ENCODE measurements at regions not wholly inside any gene's neighbourhood (a gene's known extent, or its start where the extent isn't known, plus 50 kb on each side); places are given as distances from the start of the nearest gene placed in this dataset.

DNA sequence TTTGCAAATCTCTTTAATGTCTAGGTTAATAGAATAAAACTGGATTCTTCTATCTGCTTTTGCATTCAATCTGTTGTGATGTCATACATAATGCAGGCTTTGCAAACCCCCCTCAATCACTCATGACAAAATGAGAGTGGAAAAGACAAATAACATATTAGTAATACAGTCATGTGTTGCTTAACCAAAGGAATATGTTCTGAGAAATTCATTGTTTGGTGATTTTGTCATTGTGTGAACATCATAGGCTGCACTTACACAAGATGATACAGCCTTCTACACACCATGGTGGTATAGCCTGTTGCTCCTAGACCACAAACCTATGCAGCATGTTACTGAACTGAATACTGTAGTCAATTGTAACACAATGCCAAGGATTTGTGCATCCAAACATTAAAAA, 87.3 kb upstream of the SEC61G start:
- Histone ChIP-seq H3K9me1 (ENCODE audit: control insufficient read depth, extremely low read depth, insufficient read depth, low read length) (no peaks in the 10 kb centered on the region), H3K79me2 (ENCODE audit: control insufficient read depth, insufficient read depth, low read length) (no peaks in the 10 kb centered on the region), H3K4me1 (ENCODE audit: control insufficient read depth, extremely low read depth, insufficient read depth, low read length) (peaks cover 12% of the 10 kb centered on the region), H3K9me3 (ENCODE audit: control insufficient read depth, low read depth, low read length) (no peaks in the 10 kb centered on the region), H2AFZ (ENCODE audit: control insufficient read depth, low read length) (no peak overlapping the region), H3K36me3 (ENCODE audit: control insufficient read depth in 2 of 2, extremely low read depth in 1 of 2, insufficient read depth in 2 of 2, low read length in 2 of 2) (no peaks in the 10 kb centered on the region), H3K9ac (ENCODE audit: control insufficient read depth, extremely low read depth, insufficient read depth, low read length) (no peak overlapping the region), H4K20me1 (ENCODE audit: control insufficient read depth, extremely low read depth, insufficient read depth, low read length) (no peaks in the 10 kb centered on the region), H3K4me2 (ENCODE audit: control insufficient read depth, extremely low read depth, insufficient read depth, low read depth, low read length) (no peak overlapping the region), H3K27me3 (ENCODE audit: control insufficient read depth, extremely low read depth, insufficient read depth, low read length) (no peaks in the 10 kb centered on the region), H3K27ac (ENCODE audit: control insufficient read depth, insufficient read depth, low read length) (no peak overlapping the region), H3K4me3 (ENCODE audit: control insufficient read depth in 2 of 3, extremely low read depth in 1 of 3, insufficient read depth in 2 of 3, low read depth in 1 of 3, low read length in 3 of 3) (no peak overlapping the region)
- no peak for DNase-seq (ENCODE audit: low read depth, low spot score)
- FAIRE-seq = no peak
- dilution Hi-C loops (cut with MboI; ENCODE audit: extremely low pct_ligation_motif_present, low sequenced_read_pairs) = no loop called here
- TF ChIP-seq EZH2 (IDR thresholded peaks at IDR 0.05; ENCODE audit: low read length) (no peak), CTCF (optimal IDR thresholded peaks at IDR 0.05 in 1 of 3, IDR thresholded peaks at IDR 0.05 in 1 of 3, conservative IDR thresholded peaks at IDR 0.05 in 1 of 3; ENCODE audit: extremely low read depth in 1 of 3, insufficient read depth in 2 of 3, low read length in 3 of 3) (no peak)

DNA sequence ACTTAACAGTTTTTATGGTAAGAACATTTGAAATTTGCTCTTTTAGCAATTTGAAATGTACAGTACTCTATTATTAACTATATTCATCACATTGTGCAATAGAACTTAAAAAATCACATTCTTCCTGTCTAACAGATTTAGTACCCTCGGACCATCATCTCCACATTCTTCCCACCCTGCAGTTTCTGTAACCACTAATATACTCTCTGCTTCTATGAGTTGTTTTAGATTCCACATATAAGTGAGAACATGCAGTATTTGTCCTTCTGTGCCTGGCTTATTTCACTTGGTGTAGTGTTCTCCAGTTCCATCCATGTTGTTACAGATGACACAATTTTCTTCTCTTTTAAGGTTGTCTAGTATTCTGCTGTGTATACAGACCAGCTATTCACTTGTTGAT, 88.9 kb upstream of the SEC61G start:
- H4K20me1 ChIP-seq (ENCODE audit: control insufficient read depth, extremely low read depth, insufficient read depth, low read length) = no peaks in the 10 kb centered on the region
- no peaks in the 10 kb centered on the region for H3K9me1 ChIP-seq (ENCODE audit: control insufficient read depth, extremely low read depth, insufficient read depth, low read length)
- no peak overlapping the region for H3K4me2 ChIP-seq (ENCODE audit: control insufficient read depth, extremely low read depth, insufficient read depth, low read depth, low read length)
- H2AFZ ChIP-seq (ENCODE audit: control insufficient read depth, low read length) = no peak overlapping the region
- no peak overlapping the region for H3K27ac ChIP-seq (ENCODE audit: control insufficient read depth, insufficient read depth, low read length)
- FAIRE-seq (no peak), DNase-seq (ENCODE audit: low read depth, low spot score) (no peak)
- no peak overlapping the region for H3K9ac ChIP-seq (ENCODE audit: control insufficient read depth, extremely low read depth, insufficient read depth, low read length)
- TF ChIP-seq CTCF (optimal IDR thresholded peaks at IDR 0.05 in 1 of 3, IDR thresholded peaks at IDR 0.05 in 1 of 3, conservative IDR thresholded peaks at IDR 0.05 in 1 of 3; ENCODE audit: extremely low read depth in 1 of 3, insufficient read depth in 2 of 3, low read length in 3 of 3) = no peak
- TF ChIP-seq EZH2 (IDR thresholded peaks at IDR 0.05; ENCODE audit: low read length) = no peak
- no peak overlapping the region for H3K4me3 ChIP-seq (ENCODE audit: control insufficient read depth in 2 of 3, extremely low read depth in 1 of 3, insufficient read depth in 2 of 3, low read depth in 1 of 3, low read length in 3 of 3)
- H3K79me2 ChIP-seq (ENCODE audit: control insufficient read depth, insufficient read depth, low read length) = no peaks in the 10 kb centered on the region
- H3K27me3 ChIP-seq (ENCODE audit: control insufficient read depth, extremely low read depth, insufficient read depth, low read length) = no peaks in the 10 kb centered on the region
- no peaks in the 10 kb centered on the region for H3K36me3 ChIP-seq (ENCODE audit: control insufficient read depth in 2 of 2, extremely low read depth in 1 of 2, insufficient read depth in 2 of 2, low read length in 2 of 2)
- peaks cover 12% of the 10 kb centered on the region for H3K4me1 ChIP-seq (ENCODE audit: control insufficient read depth, extremely low read depth, insufficient read depth, low read length)
- H3K9me3 ChIP-seq (ENCODE audit: control insufficient read depth, low read depth, low read length) = no peaks in the 10 kb centered on the region
- dilution Hi-C loops (cut with MboI; ENCODE audit: extremely low pct_ligation_motif_present, low sequenced_read_pairs) = no loop called here
